DOHH2 (cell line): ENCODE measurements at regions not wholly inside any gene's neighbourhood (a gene's known extent, or its start where the extent isn't known, plus 50 kb on each side); places are given as distances from the start of the nearest gene placed in this dataset.

Source experiments
- CTCF ChIP-seq: fragments of 200-600 bp; sonication (generic); IDR thresholded peaks from one replicate; pipeline ENCODE4 v1.5.1; 2014; ENCODE audit warnings: antibody characterized with exemption, mild to moderate bottlenecking, low read depth, low read length; ENCODE audit not compliant: poor library complexity, severe bottlenecking
- EZH2phosphoT487 ChIP-seq: fragments of 200-600 bp; sonication (generic); IDR thresholded peaks from 2 replicates; pipeline ENCODE4 v1.6.1; 2017; ENCODE audit warnings: borderline replicate concordance, mild to moderate bottlenecking, antibody characterized with exemption, low read length, moderate library complexity, mixed read lengths

GRCh38 chr4:129738175-129738574, 642.2 kb downstream of the C4orf33 start:
- TF ChIP-seq CTCF (no peak), EZH2phosphoT487 (no peak)
